Liver (tissue), 3 donors: ENCODE measurements at regions not wholly inside any gene's neighbourhood (a gene's known extent, or its start where the extent isn't known, plus 50 kb on each side); places are given as distances from the start of the nearest gene placed in this dataset.

ENCODE experiments used
- EGR1 ChIP-seq, 2 donors: IDR thresholded peaks; 2 replicates each; pipeline ENCODE4 v1.6.1; 2016 to 2018; ENCODE audit warnings: antibody characterized with exemption in 2 of 2, low read depth in 2 of 2
- GABPA ChIP-seq, 2 donors: IDR thresholded peaks in 1 of 2; conservative IDR thresholded peaks in 1 of 2; 2 replicates each; pipeline ENCODE4 v1.6.1; 2016; ENCODE audit warnings: antibody characterized with exemption in 2 of 2, mild to moderate bottlenecking in 1 of 2, moderate library complexity in 1 of 2
- JUND ChIP-seq, 2 donors: IDR thresholded peaks; 2 replicates each; pipeline ENCODE4 v1.6.1; 2016; ENCODE audit warnings: antibody characterized with exemption in 2 of 2
- RAD21 ChIP-seq, 2 donors: IDR thresholded peaks; 2 replicates each; pipeline ENCODE4 v1.6.1; 2016; ENCODE audit warnings: antibody characterized with exemption in 2 of 2, mild to moderate bottlenecking in 2 of 2
- REST ChIP-seq: IDR thresholded peaks from 2 replicates; pipeline ENCODE4 v1.6.1; 2016; ENCODE audit warnings: antibody characterized with exemption, mild to moderate bottlenecking
- SP1 ChIP-seq: IDR thresholded peaks from 2 replicates; pipeline ENCODE4 v1.6.1; 2018; ENCODE audit warnings: antibody characterized with exemption, mild to moderate bottlenecking
- TAF1 ChIP-seq: conservative IDR thresholded peaks from 2 replicates; pipeline ENCODE4 v1.6.1; 2016; ENCODE audit warnings: antibody characterized with exemption, mild to moderate bottlenecking
- ZBTB33 ChIP-seq: IDR thresholded peaks from 2 replicates; pipeline ENCODE4 v1.6.1; 2016; ENCODE audit warnings: antibody characterized with exemption
- TF ChIP-seq, protein P1 (sequence below): fragments of 150-350 bp; IDR thresholded peaks from 2 replicates; pipeline ENCODE4 v1.5.1; 2017; ENCODE audit warnings: improper control_type of control experiment, low read depth, low read length; ENCODE audit not compliant: missing input control
- TF ChIP-seq, protein P2 (sequence below): IDR thresholded peaks from 2 replicates; pipeline ENCODE4 v1.6.1; 2016; ENCODE audit warnings: antibody characterized with exemption
- donor health status: healthy.
- donor health status: healthy.

DNA sequence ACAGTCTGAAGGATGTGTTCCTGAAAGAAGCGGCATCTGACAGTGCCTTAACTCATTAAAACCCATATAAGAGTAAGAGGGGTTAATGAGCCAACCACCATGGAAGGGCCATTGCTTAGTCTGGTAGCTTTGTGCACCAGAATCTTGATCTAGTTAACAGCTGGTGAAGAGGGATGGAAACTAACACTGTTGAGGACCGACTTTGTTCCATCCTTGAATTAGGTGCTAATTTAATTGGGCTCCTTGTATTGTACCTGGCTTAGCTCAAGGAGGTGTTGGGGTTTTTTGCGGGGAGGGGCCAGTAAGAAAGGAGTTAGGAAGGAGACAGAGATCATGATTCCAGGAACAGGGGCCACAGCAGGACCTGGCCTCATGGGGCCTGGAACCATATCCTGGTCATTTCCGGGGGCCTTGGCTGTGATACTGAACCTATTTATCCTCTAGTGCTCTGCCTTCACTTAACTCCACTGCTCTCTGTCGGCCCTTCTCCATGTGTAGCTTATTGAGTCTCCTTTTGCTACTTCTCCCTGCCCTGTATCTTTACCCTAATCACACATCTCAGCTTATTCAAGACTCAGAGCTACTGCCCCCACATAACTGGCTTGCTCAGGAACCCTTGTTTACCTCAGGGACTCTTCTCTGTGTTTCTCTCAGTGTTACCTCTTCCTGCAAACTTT, 93.0 kb downstream of the RPL22L1 start:
- TF ChIP-seq, protein P1, sequence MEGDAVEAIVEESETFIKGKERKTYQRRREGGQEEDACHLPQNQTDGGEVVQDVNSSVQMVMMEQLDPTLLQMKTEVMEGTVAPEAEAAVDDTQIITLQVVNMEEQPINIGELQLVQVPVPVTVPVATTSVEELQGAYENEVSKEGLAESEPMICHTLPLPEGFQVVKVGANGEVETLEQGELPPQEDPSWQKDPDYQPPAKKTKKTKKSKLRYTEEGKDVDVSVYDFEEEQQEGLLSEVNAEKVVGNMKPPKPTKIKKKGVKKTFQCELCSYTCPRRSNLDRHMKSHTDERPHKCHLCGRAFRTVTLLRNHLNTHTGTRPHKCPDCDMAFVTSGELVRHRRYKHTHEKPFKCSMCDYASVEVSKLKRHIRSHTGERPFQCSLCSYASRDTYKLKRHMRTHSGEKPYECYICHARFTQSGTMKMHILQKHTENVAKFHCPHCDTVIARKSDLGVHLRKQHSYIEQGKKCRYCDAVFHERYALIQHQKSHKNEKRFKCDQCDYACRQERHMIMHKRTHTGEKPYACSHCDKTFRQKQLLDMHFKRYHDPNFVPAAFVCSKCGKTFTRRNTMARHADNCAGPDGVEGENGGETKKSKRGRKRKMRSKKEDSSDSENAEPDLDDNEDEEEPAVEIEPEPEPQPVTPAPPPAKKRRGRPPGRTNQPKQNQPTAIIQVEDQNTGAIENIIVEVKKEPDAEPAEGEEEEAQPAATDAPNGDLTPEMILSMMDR: no peak
- no peak for TF ChIP-seq GABPA (IDR thresholded peaks at IDR 0.05 in 1 of 2, conservative IDR thresholded peaks at IDR 0.05 in 1 of 2)
- no peak for TF ChIP-seq REST
- TF ChIP-seq ZBTB33: no peak
- no peak for TF ChIP-seq RAD21 (IDR thresholded peaks at IDR 0.05)
- no peak for TF ChIP-seq EGR1 (IDR thresholded peaks at IDR 0.05; ENCODE audit: low read depth in 2 of 2)
- no peak for TF ChIP-seq TAF1
- no peak for TF ChIP-seq SP1
- TF ChIP-seq JUND (IDR thresholded peaks at IDR 0.05): no peak
- TF ChIP-seq, protein P2, sequence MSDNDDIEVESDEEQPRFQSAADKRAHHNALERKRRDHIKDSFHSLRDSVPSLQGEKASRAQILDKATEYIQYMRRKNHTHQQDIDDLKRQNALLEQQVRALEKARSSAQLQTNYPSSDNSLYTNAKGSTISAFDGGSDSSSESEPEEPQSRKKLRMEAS: no peak
